ENCODE measurements at regions not wholly inside any gene's neighbourhood (a gene's known extent, or its start where the extent isn't known, plus 50 kb on each side); places are given as distances from the start of the nearest gene placed in this dataset.

DNA sequence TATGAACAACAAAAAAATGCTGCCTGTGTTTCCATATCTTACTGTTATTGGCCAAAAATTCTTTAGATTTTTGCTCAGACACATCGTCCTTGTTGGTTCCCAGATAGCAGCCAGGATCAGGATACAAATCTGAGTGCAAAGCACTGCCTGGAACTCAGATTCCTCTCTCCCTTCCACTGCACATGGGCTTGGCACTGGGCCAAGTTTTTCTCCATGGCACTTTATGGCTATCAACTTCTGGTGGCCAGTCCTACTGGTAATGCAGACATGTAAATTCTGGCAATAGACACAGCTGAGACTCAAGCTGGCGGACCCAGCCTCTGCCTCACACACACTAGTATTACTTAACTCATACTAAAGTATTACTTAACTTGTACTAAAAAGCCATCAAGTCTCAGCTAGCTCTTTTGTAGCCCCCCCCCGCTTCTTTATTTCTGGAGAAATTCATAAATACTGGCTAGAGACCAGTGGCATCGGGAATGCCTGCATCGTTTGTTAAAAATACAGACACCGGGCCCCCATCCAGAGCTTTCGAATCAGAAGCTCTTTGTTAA lies 181.2 kb upstream of the COX10 start:
- no peak for FAIRE-seq
- CTCF ChIA-PET (ENCODE audit: partially characterized antibody), result interaction anchor here (1.2 kb wide), 1 partner anchor 20 kb away, joined by 4 read pairs; no protein-coding TSS in a partner anchor
- no peak overlapping the region for H3K4me3 ChIP-seq (ENCODE audit: extremely low read depth in 1 of 4, insufficient read depth in 2 of 4, low read depth in 3 of 4, low read length in 4 of 4)

More for the DNA sequence above, 181.2 kb upstream of the COX10 start:
- H3K79me2 ChIP-seq (ENCODE audit: control insufficient read depth in 1 of 2, insufficient read depth in 2 of 2, low read length in 2 of 2), result no peaks in the 10 kb centered on the region
- H3K79me1 ChIP-seq (ENCODE audit: low read depth, low read length), result no peaks in the 10 kb centered on the region
- H4K20me1 ChIP-seq (replicated peaks in 1 of 2; ENCODE audit: control insufficient read depth in 1 of 2, insufficient read depth in 2 of 2, low read length in 2 of 2), result no peaks in the 10 kb centered on the region
- no peak overlapping the region for H2BK15ac ChIP-seq (ENCODE audit: low read length)
- H3K36me3 ChIP-seq (ENCODE audit: control insufficient read depth in 2 of 4, insufficient read depth in 4 of 4, low read length in 3 of 4), result no peaks in the 10 kb centered on the region
- no peak overlapping the region for H3K9ac ChIP-seq (replicated peaks in 1 of 4; ENCODE audit: extremely low read depth in 1 of 4, low read depth in 3 of 4, low read length in 3 of 4)
- H4K5ac ChIP-seq (ENCODE audit: insufficient read length, low read depth, low read length), result no peak overlapping the region
- H2BK20ac ChIP-seq (ENCODE audit: low read length), result no peak overlapping the region
- no peak overlapping the region for H2BK12ac ChIP-seq (ENCODE audit: low read depth, low read length)
- H2BK5ac ChIP-seq (ENCODE audit: low read depth, low read length), result no peak overlapping the region
- no peak overlapping the region for H3K4ac ChIP-seq (replicated peaks; ENCODE audit: insufficient read length, low read depth, low read length)
- H2AK5ac ChIP-seq (ENCODE audit: low read depth, low read length), result no peak overlapping the region
- DNase-seq (ENCODE audit: low read depth in 1 of 2, low spot score in 2 of 2), result no peak
- no peak overlapping the region for H3K23ac ChIP-seq (ENCODE audit: insufficient read length)
- no peaks in the 10 kb centered on the region for H3K23me2 ChIP-seq (ENCODE audit: low read depth, low read length)
- POLR2A ChIA-PET (ENCODE audit: partially characterized antibody), result interaction anchor here (1.7 kb wide), 1 partner anchor 11 kb away, joined by 3 read pairs; no protein-coding TSS in a partner anchor
- H4K8ac ChIP-seq (ENCODE audit: extremely low read depth, insufficient read depth, low read length), result no peak overlapping the region
- H3K4me1 ChIP-seq (replicated peaks in 1 of 4; ENCODE audit: control insufficient read depth in 3 of 4, insufficient read depth in 4 of 4, low read length in 3 of 4), result no peaks in the 10 kb centered on the region
- H3K18ac ChIP-seq (ENCODE audit: extremely low read depth, low read length), result no peak overlapping the region
- no peaks in the 10 kb centered on the region for H3K9me3 ChIP-seq (ENCODE audit: insufficient read depth in 2 of 2, low read depth in 1 of 2, low read length in 1 of 2)
- no peak overlapping the region for H2BK120ac ChIP-seq (replicated peaks; ENCODE audit: low read depth, low read length)
- no peak overlapping the region for H3K56ac ChIP-seq (replicated peaks; ENCODE audit: insufficient read length, low read depth, low read length)
- no peak overlapping the region for H3K4me2 ChIP-seq (ENCODE audit: insufficient read depth in 1 of 2, low read depth in 2 of 2, low read length in 2 of 2)
- H3K14ac ChIP-seq (ENCODE audit: insufficient read length), result no peak overlapping the region
- H2AFZ ChIP-seq (ENCODE audit: low read length), result no peak overlapping the region
- no peak overlapping the region for H4K91ac ChIP-seq (replicated peaks; ENCODE audit: insufficient read length, low read length)
- 91% methylated on average over 7 of the region's 7 CpGs; no CpG with 5 or more reads in 1 of the 2 experiments for WGBS, 2 experiments (ENCODE audit: extremely low coverage in 1 of 2, insufficient coverage in 1 of 2, insufficient read length in 1 of 2, insufficient replicate concordance in 2 of 2, low coverage in 1 of 2, low lambda C conversion rate in 2 of 2, missing lambda C conversion rate in 1 of 2)
- no peak overlapping the region for H3K27ac ChIP-seq (ENCODE audit: low read depth, low read length)
- no peaks in the 10 kb centered on the region for H3K27me3 ChIP-seq (replicated peaks in 1 of 4; ENCODE audit: control insufficient read depth in 3 of 4, extremely low read depth in 1 of 4, insufficient read depth in 3 of 4, low read length in 3 of 4)
- TF ChIP-seq POU5F1 (IDR thresholded peaks at IDR 0.05; ENCODE audit: low read depth, low read length) (no peak), ZNF274 (IDR thresholded peaks at IDR 0.05; ENCODE audit: borderline replicate concordance, extremely low read depth, low read length) (no peak), GTF2F1 (IDR thresholded peaks at IDR 0.05; ENCODE audit: borderline replicate concordance, low read depth, low read length) (no peak), RXRA (IDR thresholded peaks at IDR 0.05; ENCODE audit: insufficient read depth, low read depth, low read length) (no peak), RBBP5 (IDR thresholded peaks at IDR 0.05; ENCODE audit: borderline replicate concordance, low read depth, low read length) (no peak), PHF8 (conservative IDR thresholded peaks at IDR 0.05; ENCODE audit: low read depth, low read length) (no peak), CEBPB (IDR thresholded peaks at IDR 0.05; ENCODE audit: low read depth, low read length) (no peak)

Data from H1 (cell line).